Endothelial cell of umbilical vein (primary cell): ENCODE measurements at regions not wholly inside any gene's neighbourhood (a gene's known extent, or its start where the extent isn't known, plus 50 kb on each side); places are given as distances from the start of the nearest gene placed in this dataset.

Experiments
- EZH2 ChIP-seq: IDR thresholded peaks from 2 replicates; pipeline ENCODE4 v1.6.1; 2012; ENCODE audit warnings: borderline replicate concordance, low read depth, mild to moderate bottlenecking, moderate library complexity, low read length, inconsistent platforms; ENCODE audit not compliant: severe bottlenecking
- FOS ChIP-seq: IDR thresholded peaks from 2 replicates; pipeline ENCODE4 v1.6.1; 2011; ENCODE audit warnings: mild to moderate bottlenecking, low read length, moderate library complexity, borderline replicate concordance; ENCODE audit not compliant: insufficient read depth
- JUN ChIP-seq: IDR thresholded peaks from 2 replicates; pipeline ENCODE4 v1.6.1; 2011; ENCODE audit warnings: borderline replicate concordance, low read depth; ENCODE audit not compliant: insufficient read length, insufficient read depth
- MYC ChIP-seq: IDR thresholded peaks from one replicate; pipeline ENCODE4 v1.6.1; 2011; ENCODE audit warnings: mild to moderate bottlenecking, low read depth, low read length
- POLR2A ChIP-seq: IDR thresholded peaks from 2 replicates; pipeline ENCODE4 v1.6.1; 2012; ENCODE audit warnings: low read depth, mild to moderate bottlenecking, control low read depth, low read length
- POLR2AphosphoS5 ChIP-seq: IDR thresholded peaks from 2 replicates; pipeline ENCODE4 v1.6.1; 2012; ENCODE audit warnings: low read depth, mild to moderate bottlenecking, control low read depth, low read length, moderate library complexity; ENCODE audit not compliant: insufficient read depth
- TF ChIP-seq, protein P1 (sequence below), 2 donors: IDR thresholded peaks; 1 replicate in 1 of 2; 2 replicates in 1 of 2; pipeline ENCODE4 v1.5.1; 2011; ENCODE audit warnings: low read length in 2 of 2, mild to moderate bottlenecking in 2 of 2, moderate library complexity in 2 of 2, control low read depth in 1 of 2, inconsistent platforms in 1 of 2, low read depth in 1 of 2; ENCODE audit not compliant: insufficient read depth in 1 of 2; ENCODE audit errors: extremely low read depth in 1 of 2

GRCh38 chr18:78505851-78506461 lies 473.7 kb upstream of the SALL3 start:
- TF ChIP-seq POLR2AphosphoS5: no peak
- TF ChIP-seq, protein P1, sequence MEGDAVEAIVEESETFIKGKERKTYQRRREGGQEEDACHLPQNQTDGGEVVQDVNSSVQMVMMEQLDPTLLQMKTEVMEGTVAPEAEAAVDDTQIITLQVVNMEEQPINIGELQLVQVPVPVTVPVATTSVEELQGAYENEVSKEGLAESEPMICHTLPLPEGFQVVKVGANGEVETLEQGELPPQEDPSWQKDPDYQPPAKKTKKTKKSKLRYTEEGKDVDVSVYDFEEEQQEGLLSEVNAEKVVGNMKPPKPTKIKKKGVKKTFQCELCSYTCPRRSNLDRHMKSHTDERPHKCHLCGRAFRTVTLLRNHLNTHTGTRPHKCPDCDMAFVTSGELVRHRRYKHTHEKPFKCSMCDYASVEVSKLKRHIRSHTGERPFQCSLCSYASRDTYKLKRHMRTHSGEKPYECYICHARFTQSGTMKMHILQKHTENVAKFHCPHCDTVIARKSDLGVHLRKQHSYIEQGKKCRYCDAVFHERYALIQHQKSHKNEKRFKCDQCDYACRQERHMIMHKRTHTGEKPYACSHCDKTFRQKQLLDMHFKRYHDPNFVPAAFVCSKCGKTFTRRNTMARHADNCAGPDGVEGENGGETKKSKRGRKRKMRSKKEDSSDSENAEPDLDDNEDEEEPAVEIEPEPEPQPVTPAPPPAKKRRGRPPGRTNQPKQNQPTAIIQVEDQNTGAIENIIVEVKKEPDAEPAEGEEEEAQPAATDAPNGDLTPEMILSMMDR (IDR thresholded peaks at IDR 0.05; ENCODE audit: extremely low read depth in 1 of 2, insufficient read depth in 1 of 2, low read depth in 1 of 2, low read length in 2 of 2): no peak
- no peak for TF ChIP-seq MYC
- no peak for TF ChIP-seq JUN
- no peak for TF ChIP-seq EZH2
- no peak for TF ChIP-seq POLR2A
- no peak for TF ChIP-seq FOS
